DOHH2 (cell line): ENCODE measurements at regions not wholly inside any gene's neighbourhood (a gene's known extent, or its start where the extent isn't known, plus 50 kb on each side); places are given as distances from the start of the nearest gene placed in this dataset.

Source experiments
- CTCF ChIP-seq: fragments of 200-600 bp; sonication (generic); IDR thresholded peaks from one replicate; pipeline ENCODE4 v1.5.1; 2014; ENCODE audit warnings: antibody characterized with exemption, mild to moderate bottlenecking, low read depth, low read length; ENCODE audit not compliant: poor library complexity, severe bottlenecking
- EZH2phosphoT487 ChIP-seq: fragments of 200-600 bp; sonication (generic); IDR thresholded peaks from 2 replicates; pipeline ENCODE4 v1.6.1; 2017; ENCODE audit warnings: borderline replicate concordance, mild to moderate bottlenecking, antibody characterized with exemption, low read length, moderate library complexity, mixed read lengths

- TF ChIP-seq CTCF (no peak), EZH2phosphoT487 (no peak)
Observed at GRCh38 chr10:15432266-15432665, 61.2 kb upstream of the FAM171A1 start.
